ENCODE measurements at regions not wholly inside any gene's neighbourhood (a gene's known extent, or its start where the extent isn't known, plus 50 kb on each side); places are given as distances from the start of the nearest gene placed in this dataset.

- no peak for DNase-seq
Measured at GRCh38 chr4:135290136-135290535, 1088.5 kb upstream of the PABPC4L start.

DNA sequence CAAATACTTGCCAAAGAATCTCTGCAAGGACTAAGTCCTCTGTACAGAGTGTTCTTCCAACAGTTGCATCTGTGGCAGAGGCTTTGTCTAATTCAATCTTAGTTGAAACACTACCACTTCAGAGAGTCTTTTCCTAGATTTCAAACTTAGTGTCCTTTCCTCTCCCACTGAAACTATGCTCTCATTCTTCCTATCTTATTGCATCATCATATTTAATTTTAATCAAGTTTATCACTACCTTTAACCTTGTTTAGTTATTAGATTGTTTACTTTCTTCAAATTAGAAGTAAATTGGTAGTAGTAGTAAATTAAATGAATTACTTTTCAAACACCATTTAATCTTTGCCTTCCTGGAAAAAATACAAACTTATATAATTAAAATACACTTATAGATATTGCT is 1082.3 kb upstream of the PABPC4L start:
- DNase-seq: no peak

DNA sequence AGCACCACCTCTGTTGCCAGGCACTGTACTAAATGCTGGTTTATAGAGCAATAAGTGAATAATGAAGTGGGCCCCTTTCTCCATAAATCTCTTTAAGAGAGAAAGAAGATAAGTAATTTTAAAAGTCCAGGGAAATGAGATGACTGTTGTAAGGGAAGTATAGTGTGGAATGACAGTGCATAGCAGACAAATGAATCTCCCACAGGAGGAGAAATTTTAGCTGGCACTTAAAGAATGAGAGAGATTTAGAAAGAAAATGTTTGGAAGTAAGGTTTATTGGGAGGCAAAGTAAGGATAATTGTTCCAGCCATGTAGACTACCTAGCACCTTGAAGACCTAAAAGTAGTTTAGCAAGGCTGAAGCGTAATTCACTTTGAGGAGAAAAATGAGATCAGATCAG is 1081.1 kb upstream of the PABPC4L start:
- DNase-seq: no peak

DNA sequence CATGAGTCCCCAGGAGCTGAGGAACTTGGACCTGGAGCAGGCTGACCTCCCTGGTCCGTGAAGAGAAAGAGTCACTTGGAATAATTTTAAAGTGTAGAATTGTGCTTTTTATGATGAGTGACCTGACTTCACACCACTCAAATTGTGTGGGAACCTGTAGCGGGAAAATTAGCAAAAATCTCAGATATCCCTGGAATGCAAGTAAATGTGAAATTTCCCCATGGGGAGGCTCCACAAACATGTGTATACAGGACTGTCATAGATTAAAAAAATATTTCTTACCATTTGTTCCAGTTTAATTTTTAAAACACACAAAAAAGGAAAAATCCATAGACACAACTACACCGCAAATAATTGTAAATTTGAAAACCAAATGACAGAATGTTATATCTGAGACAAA is 1079.6 kb upstream of the PABPC4L start:
- no peak for DNase-seq

DNA sequence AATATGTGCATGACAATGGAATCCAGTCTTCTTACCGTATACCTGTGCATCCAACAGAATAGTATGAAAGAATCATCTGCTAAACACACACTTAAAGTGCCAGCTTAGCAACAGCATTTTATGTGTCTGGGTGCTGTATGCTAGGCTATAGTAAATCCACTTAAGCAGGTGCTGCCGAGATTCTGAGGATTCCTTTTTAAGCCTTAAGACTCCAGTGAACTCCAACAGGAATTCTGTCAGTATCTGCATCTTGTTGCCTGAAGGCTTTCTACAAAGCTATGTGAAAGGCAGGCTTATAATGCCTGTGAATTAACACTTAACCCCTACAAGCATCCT is 1076.4 kb upstream of the PABPC4L start:
- no peak for DNase-seq

DNA sequence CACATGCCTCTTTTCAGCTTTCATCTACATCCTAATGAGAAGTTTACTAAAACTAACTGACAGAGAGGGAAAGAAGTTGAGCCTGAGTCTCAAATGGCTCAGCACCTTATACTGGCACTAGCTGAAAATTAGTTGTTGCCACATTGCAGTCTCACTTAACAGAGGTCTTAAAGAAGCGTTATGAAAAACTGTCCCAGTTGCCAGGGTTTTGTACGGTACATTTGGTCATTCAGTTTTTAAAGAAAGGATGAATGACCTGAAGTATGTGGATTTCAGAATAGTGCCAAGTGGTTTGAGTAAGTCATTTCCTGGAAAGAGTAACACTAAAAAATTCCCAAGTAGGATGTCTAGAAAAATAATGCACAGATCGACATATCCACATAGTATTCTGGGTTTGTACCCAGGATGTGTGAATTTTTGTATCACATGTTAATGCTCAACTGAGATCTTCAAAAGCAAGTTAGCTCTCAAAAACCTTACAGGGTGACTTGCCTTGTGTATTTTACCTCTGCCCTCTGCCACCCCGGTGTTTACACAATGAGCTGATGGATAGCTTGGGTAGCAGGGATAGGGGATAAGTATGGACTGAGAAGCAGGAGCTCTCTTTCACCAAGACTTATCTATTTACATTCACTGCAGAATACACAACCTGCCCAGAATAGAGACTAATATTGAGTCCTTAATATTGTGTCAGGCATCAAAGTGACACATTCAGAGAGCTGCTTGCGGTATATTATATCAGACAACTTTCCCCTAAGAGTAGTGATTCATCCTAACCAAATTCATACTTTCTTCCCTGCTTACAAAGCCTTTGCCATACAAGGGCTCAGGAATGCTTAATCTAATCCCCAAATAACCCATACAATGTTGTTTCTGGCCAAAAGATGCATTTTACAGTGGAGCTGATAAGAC is 1075.7 kb upstream of the PABPC4L start:
- no peak for DNase-seq

GRCh38 chr4:135274416-135274815 is 1072.8 kb upstream of the PABPC4L start:
- DNase-seq: no peak

GRCh38 chr4:135269125-135269890 is 1067.7 kb upstream of the PABPC4L start:
- no peak for DNase-seq

- no peak for DNase-seq
Measured at GRCh38 chr4:135268369-135268768, 1066.8 kb upstream of the PABPC4L start.

GRCh38 chr4:135267148-135267865 is 1065.7 kb upstream of the PABPC4L start:
- DNase-seq: no peak

- DNase-seq: no peak
Measured at GRCh38 chr4:135256111-135256510, 1054.5 kb upstream of the PABPC4L start.

DNA sequence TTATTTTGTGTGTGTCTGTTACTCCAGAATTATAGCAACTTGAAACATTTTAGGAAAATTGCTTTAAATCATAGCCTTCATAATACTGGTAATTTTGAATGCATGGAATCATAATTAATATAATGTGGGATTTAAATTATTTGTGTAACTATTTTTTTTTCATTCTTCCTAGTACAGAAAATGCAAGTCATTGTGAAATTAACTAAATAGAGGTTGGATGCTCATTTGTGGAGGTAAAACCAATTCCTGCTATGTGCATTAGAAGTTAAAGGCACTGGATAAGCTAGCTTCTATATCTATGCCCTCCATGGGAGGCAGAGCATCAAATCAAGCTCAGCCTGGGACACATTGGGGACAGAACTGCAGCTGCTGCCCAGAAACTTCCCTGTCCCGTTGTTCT is 1048.5 kb upstream of the PABPC4L start:
- DNase-seq: no peak

DNA sequence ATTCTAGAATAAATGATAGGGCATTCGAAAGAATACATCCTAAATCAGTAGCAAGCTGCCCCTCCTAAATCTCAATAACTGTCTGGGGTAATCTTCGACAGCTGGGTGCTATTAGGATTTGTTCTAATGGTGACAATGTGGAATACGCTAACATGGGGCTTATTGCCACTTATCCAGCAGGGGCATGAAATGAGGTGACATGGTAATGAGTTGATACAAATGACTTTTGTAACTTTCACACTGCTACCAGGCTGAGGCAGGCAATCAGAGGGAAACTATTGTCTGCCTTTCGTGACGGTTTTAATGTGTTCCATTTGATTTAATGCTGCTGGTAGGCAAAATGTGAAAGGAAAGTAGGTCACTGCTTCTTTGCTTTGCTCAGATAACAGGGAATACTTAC is 1047.4 kb upstream of the PABPC4L start:
- DNase-seq: no peak

DNA sequence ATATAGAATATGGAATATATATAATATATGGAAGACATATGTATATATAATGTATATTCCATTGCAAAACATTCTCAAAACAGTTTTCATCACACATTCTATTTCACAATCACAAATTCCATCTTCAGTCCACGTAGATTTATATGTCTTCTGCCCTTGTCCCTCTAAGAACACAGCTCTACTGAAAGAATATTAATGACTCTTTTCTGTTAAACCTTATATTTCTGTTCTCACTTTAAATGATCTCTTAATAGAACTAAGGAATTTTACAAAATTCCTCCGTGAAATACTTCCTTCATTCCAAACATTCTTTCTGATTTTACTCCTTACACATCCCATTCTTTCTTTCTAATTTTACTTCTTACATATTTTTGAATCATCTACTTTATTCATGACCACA is 1043.1 kb upstream of the PABPC4L start:
- no peak for DNase-seq

DNA sequence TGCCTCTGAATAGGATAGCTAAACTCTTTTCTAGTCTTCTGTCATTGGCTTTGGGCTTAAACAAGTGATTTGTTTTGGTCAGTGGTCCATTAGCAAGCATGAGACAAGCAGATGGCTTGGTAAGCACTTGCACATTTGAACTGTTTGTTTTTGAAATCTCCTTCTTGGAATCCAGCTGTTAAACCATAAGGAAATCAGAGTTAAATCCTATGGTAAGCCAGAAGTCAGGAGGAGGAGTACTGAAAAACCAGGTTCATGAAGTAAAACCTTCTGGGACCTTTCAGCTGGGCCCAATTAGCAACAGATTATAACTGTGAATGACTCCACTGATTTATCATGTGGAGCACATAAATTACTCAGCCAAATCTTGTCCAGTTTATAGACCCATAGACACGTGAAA is 1042.5 kb upstream of the PABPC4L start:
- DNase-seq: no peak

DNA sequence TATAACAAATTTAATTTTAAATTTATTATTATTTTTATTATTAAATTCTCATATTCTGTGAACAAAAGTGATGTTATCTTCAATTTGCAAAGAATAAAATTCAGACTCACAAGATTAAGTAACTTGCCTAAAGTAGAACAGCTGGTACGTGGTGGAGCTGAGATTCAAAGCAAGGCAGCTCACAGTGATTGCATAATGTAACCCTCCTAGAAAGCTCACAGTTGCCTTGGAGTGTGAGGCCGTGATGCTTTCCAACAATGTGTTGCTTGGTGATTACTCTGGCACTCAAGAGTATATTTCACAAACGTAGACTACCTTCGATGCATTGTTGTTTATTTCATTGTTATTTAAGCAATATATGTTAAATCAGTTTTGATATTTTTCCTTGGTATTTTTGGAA is 1039.2 kb upstream of the PABPC4L start:
- DNase-seq: no peak

- no peak for DNase-seq
Measured at GRCh38 chr4:135239964-135240363, 1038.4 kb upstream of the PABPC4L start.

DNA sequence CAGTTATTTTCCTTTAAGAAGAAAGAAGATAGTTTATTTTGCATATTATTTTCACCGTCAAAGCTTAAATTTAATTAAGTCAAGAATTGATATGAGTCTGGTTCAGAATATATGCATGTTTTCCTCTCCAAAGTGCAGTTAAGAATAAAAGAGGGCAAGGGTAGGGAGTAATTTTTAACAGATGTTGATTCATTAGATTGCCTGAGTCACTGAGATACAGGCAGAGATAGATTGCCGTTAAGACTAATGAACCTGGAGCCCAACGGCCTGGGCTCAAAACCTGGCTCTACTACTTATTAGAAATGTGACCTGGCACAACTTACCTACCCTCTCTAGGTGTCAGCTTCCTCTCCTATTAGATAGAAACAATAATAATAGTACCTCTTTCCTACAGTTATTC is 1037.4 kb upstream of the PABPC4L start:
- DNase-seq: no peak

GRCh38 chr4:135236048-135236447 is 1034.5 kb upstream of the PABPC4L start:
- DNase-seq: no peak

GRCh38 chr4:135227842-135228241 is 1026.3 kb upstream of the PABPC4L start:
- DNase-seq: no peak

DNA sequence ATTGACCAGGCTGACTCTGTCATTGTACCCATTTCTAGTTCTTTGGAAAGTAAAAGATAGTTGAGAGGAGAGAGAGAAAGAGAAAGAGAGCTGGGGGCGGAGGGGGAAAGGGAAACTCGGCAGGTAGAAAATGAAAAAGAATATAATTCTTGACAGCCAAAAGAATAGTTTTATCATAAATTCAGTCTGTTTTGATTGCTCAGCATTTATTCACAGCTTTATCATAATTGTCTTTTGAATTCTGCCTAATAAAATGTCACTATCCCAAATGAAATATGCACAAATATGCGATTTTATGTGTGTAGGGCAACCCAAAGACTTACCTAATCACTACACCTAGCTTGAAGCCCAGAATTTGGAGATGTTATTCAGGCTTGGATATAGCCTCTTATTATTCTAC is 1024.0 kb upstream of the PABPC4L start:
- no peak for DNase-seq

- no peak for DNase-seq
Measured at GRCh38 chr4:135210341-135210740, 1008.8 kb upstream of the PABPC4L start.

DNA sequence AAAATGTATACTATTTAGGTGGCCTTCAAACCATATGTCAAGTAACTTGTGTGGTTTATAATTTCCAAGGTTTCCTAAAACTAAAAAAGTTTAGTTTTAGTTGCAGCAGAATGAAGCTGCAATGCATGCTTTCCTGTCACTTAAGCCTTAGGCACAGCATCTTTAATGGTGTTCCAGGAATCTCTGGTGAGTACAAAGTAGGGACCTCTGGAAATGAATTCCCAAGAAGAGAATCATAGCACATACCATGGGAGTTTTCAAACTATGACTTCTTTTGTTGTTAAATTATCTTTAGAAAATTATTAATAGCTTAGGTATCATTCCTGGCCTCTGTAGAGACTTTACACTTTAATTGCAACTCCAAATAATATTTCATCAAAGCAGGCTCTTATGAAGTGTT is 1005.9 kb upstream of the PABPC4L start:
- DNase-seq: no peak

DNA sequence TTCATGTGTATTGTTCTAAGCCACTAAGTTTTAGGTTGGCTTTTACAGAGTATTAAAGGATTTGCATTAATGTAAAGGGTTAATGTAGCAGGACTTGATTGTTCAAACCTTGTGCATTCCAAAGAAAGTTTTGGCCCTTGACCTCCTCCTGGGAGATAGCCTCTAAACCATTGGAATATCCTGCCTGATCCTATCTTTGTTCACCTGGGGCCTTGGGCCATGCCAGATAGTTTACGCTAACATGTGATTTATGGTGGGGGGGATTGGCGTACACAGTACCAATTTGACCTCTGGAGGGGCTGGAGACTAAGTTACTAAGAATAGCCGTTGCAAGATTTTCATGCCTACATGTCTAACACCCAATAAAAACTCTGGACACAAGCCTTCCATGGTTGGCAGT is 1002.7 kb upstream of the PABPC4L start:
- no peak for DNase-seq
